ENCODE measurements at regions not wholly inside any gene's neighbourhood (a gene's known extent, or its start where the extent isn't known, plus 50 kb on each side); places are given as distances from the start of the nearest gene placed in this dataset.

- ChIA-PET POLR2A (no interaction called here), CTCF (interaction anchor here (1.0 to 2.7 kb wide), 3 partner anchors 8 to 120 kb away, joined by 3 to 12 read pairs (median 7); no protein-coding TSS in a partner anchor)
- TF ChIP-seq CTCF (IDR thresholded peaks at IDR 0.05; ENCODE audit: control extremely low read depth, extremely low read depth, low read depth, missing control alignments): no peak
- no peak for DNase-seq (ENCODE audit: extremely low spot score)
Observed at GRCh38 chr5:173453167-173453566, 125.0 kb upstream of the STC2 start.

DNA sequence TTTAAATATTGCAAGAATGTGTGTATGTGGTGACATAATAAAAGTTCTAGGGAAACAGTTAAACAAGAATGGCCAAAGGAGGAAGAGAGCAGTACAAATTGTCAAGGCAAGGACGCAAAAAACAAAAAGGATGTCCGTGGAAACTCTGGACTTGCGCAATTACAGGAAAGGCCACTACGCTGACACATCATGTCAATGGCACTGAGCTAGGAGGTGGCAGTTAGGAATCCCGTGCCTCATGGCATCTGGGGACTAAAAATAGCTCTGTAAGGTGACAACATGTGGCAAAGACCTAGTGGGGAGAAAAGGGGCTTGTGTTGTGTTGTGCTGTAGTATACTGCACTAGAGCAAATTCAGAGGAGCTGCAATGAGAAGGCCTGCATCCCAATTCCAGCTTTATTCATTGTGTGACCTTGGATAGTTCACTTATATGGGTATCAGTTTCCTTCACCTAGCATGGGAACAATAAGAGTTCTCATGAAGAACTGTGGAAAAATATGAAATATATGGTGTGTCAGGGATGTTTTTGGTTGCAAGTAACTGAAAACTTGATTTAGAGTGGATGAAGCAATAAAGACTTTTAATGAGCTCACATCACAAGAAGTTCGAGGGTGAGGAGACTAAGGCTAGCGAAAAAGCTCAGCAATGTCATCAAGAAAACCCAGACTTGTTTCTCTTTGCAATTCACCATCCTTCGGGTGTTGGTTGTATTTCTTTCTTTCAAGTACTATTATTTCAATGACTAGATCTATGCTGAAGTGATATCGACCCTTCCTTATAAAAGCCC, 124.1 kb upstream of the STC2 start:
- DNase-seq (ENCODE audit: extremely low spot score): no peak
- CTCF ChIA-PET: interaction anchor here (1.4 to 2.7 kb wide), 4 partner anchors 9 to 120 kb away, joined by 3 to 12 read pairs (median 6); no protein-coding TSS in a partner anchor
- no peak for TF ChIP-seq CTCF (IDR thresholded peaks at IDR 0.05; ENCODE audit: control extremely low read depth, extremely low read depth, low read depth, missing control alignments)
- POLR2A ChIA-PET: no interaction called here

DNA sequence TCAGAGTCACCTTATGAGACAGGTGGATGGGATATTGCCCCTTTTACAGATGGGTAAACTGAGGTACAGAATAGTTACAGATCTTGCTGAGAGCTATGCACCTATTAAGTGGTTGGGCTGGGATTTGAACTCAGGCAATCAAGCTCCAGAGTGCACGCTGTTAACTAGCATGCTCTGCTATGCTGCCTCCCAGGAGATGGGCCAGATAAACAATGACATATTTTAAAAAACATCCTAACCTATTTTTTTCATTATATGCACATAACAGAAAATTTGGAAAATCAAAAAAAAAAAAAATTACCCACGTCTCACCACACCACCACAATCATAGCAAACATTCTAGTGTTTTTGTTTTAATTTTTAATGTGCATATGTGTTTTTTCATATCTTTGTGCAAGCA, 123.4 kb upstream of the STC2 start:
- no peak for DNase-seq (ENCODE audit: extremely low spot score)
- ChIA-PET CTCF (interaction anchor here (0.7 to 2.7 kb wide), 10 partner anchors 10 to 130 kb away, joined by 3 to 12 read pairs (median 4); no protein-coding TSS in a partner anchor), POLR2A (interaction anchor here (0.7 kb wide), 1 partner anchor 204 kb away, joined by 3 read pairs; no protein-coding TSS in a partner anchor)
- TF ChIP-seq CTCF (IDR thresholded peaks at IDR 0.05; ENCODE audit: control extremely low read depth, extremely low read depth, low read depth, missing control alignments): no peak

- ChIA-PET CTCF (interaction anchor here (0.7 to 2.7 kb wide), 11 partner anchors 10 to 130 kb away, joined by 3 to 11 read pairs (median 4); no protein-coding TSS in a partner anchor), POLR2A (interaction anchor here (0.7 kb wide), 1 partner anchor 203 kb away, joined by 3 read pairs; no protein-coding TSS in a partner anchor)
- peak; percentile 36 for DNase-seq (ENCODE audit: extremely low spot score)
- TF ChIP-seq CTCF (IDR thresholded peaks at IDR 0.05; ENCODE audit: control extremely low read depth, extremely low read depth, low read depth, missing control alignments): peak; percentile 52
Observed at GRCh38 chr5:173451031-173451430, 122.8 kb upstream of the STC2 start.

DNA sequence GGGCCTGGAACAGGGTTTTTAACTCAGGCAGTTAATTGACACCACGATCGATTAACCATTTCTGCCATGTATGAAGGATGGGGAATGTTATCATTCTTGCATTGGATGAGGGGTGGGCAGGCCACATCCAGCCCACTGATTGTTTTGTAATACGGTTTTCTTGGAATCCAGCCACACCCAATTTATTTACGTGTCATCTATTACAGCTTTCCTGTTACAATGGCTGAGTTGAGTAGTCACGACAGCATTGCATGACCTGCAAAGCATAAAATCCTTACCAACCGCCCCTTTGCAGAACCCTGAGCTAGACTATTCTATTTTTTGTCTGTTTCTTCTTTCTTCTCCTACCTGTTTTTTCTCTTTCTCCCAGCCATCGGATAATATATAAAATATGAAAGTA, 122.0 kb upstream of the STC2 start:
- no peak for DNase-seq (ENCODE audit: extremely low spot score)
- CTCF ChIA-PET: interaction anchor here (1.3 to 2.7 kb wide), 5 partner anchors 9 to 123 kb away, joined by 3 to 11 read pairs (median 4); no protein-coding TSS in a partner anchor
- POLR2A ChIA-PET: no interaction called here
- no peak for TF ChIP-seq CTCF (IDR thresholded peaks at IDR 0.05; ENCODE audit: control extremely low read depth, extremely low read depth, low read depth, missing control alignments)

- CTCF ChIA-PET: interaction anchor here (1.0 kb wide), 1 partner anchor 11 kb away, joined by 3 read pairs; no protein-coding TSS in a partner anchor
- DNase-seq (ENCODE audit: extremely low spot score): no peak
- TF ChIP-seq CTCF (IDR thresholded peaks at IDR 0.05; ENCODE audit: control extremely low read depth, extremely low read depth, low read depth, missing control alignments): no peak
- POLR2A ChIA-PET: no interaction called here
Observed at GRCh38 chr5:173448856-173449255, 120.6 kb upstream of the STC2 start.

Data from GM10248 (cell line).